C4-2B (cell line): ENCODE measurements at regions not wholly inside any gene's neighbourhood (a gene's known extent, or its start where the extent isn't known, plus 50 kb on each side); places are given as distances from the start of the nearest gene placed in this dataset.

Experiments
- ZFX ChIP-seq: fragments of 450-650 bp; IDR thresholded peaks from 2 replicates; pipeline ENCODE4 v1.6.1; 2017
- TF ChIP-seq, protein P1 (sequence below): fragments of 450-650 bp; conservative IDR thresholded peaks from 2 replicates; pipeline ENCODE4 v1.5.1; 2017; ENCODE audit warnings: mild to moderate bottlenecking

DNA sequence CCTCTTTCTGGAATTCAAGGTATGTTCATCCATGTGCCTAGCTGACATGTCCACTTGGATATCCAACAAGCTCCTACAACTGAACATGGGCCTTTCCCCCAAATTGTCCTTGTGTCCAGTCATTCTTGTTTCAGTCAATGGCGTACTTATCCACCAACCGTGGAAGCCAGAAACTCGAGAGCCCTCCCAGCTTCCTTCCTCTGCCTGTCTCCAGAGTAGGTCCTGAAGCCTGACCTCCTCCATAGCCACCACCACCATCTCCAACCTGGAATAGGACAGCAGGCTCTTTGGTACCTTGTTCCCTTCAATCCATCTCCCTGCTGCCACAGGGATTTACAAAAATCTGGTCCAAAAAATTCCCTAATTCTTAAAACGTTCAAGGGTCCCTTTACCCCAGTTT is 305.1 kb downstream of the RPS24 start:
- TF ChIP-seq, protein P1, sequence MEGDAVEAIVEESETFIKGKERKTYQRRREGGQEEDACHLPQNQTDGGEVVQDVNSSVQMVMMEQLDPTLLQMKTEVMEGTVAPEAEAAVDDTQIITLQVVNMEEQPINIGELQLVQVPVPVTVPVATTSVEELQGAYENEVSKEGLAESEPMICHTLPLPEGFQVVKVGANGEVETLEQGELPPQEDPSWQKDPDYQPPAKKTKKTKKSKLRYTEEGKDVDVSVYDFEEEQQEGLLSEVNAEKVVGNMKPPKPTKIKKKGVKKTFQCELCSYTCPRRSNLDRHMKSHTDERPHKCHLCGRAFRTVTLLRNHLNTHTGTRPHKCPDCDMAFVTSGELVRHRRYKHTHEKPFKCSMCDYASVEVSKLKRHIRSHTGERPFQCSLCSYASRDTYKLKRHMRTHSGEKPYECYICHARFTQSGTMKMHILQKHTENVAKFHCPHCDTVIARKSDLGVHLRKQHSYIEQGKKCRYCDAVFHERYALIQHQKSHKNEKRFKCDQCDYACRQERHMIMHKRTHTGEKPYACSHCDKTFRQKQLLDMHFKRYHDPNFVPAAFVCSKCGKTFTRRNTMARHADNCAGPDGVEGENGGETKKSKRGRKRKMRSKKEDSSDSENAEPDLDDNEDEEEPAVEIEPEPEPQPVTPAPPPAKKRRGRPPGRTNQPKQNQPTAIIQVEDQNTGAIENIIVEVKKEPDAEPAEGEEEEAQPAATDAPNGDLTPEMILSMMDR: no peak
- TF ChIP-seq ZFX: no peak
